HepG2 (cell line): ENCODE measurements at regions not wholly inside any gene's neighbourhood (a gene's known extent, or its start where the extent isn't known, plus 50 kb on each side); places are given as distances from the start of the nearest gene placed in this dataset.
A peak's percentile ranks its signal among the peaks of the same experiment; 100 is the strongest.

Source experiments
- ATAC-seq: fragments of 200-7000 bp; cut with Tn5 transposase; 3 replicates; pipeline ENCODE4 v1.9.1; 2020; ENCODE audit warnings: mild to moderate bottlenecking, moderate library complexity
- BruUV-seq: library from RNA; stranded (reverse); fragments of 400-500 nt; replicated peaks from 2 replicates; lab custom pipeline; 2021; lab: Mats Ljungman, UMichigan
- CTCF ChIA-PET: fragments of 300-600 bp; formaldehyde crosslinking; extraction: SDS; loops from one replicate; lab custom pipeline; 2021; ENCODE audit warnings: low total read pairs, inconsistent platforms, low intra/inter-chr PET ratio; lab: Yijun Ruan, JAX
- POLR2A ChIA-PET: fragments of 350-600 bp; sonication (Branson Sonifier 250); formaldehyde crosslinking; loops from one replicate; lab custom pipeline; 2020; ENCODE audit warnings: antibody characterized with exemption, inconsistent platforms; lab: Yijun Ruan, JAX
- DNase-seq: peaks from one replicate; pipeline ENCODE4 v3.0.0-alpha.2; 2015; ENCODE audit warnings: low spot score
- FAIRE-seq: peaks from 3 replicates; lab custom pipeline; 2011; peaks lifted over from hg19 to GRCh38; lab: Jason Lieb, UNC
- H2AFZ ChIP-seq: one replicate; pipeline ENCODE4 v1.6.1; 2011; ENCODE audit warnings: low read length, inconsistent platforms
- H3K27ac ChIP-seq: fragments of 300-600 bp; 3 replicates; pipeline ENCODE4 v1.8.0; 2011; ENCODE audit warnings: mixed run types, mild to moderate bottlenecking, mixed read lengths, low read length, inconsistent platforms; ENCODE audit not compliant: insufficient read depth; ENCODE audit errors: extremely low read length
- H3K27me3 ChIP-seq, 2 experiments: fragments of 200-600 bp in 1 of 2; 2 replicates in 1 of 2; 3 replicates in 1 of 2; pipeline versions ENCODE4 v1.6.0 to v1.8.0; 2011; ENCODE audit warnings: low read length in 2 of 2, mild to moderate bottlenecking in 2 of 2, moderate library complexity in 2 of 2, inconsistent platforms in 1 of 2; ENCODE audit not compliant: insufficient read depth in 2 of 2, control insufficient read depth in 1 of 2
- H3K36me3 ChIP-seq, 2 experiments: fragments of 200-600 bp in 1 of 2; replicated peaks in 1 of 2; 2 replicates in 1 of 2; 3 replicates in 1 of 2; pipeline versions ENCODE4 v1.5.1 to v1.8.0; 2011; ENCODE audit warnings: low read length in 2 of 2, inconsistent platforms in 1 of 2; ENCODE audit not compliant: insufficient read depth in 2 of 2, control insufficient read depth in 1 of 2
- H3K4me1 ChIP-seq: 2 replicates; pipeline ENCODE4 v1.5.1; 2012; ENCODE audit warnings: low read length, inconsistent platforms; ENCODE audit not compliant: insufficient read depth
- H3K4me2 ChIP-seq: 2 replicates; pipeline ENCODE4 v1.6.0; 2011; ENCODE audit warnings: low read depth, low read length, inconsistent platforms
- H3K4me3 ChIP-seq, 3 experiments: fragments of 200-600 bp in 1 of 3; sonication (generic), shearing (Covaris generic) in 1 of 3; replicated peaks in 1 of 3; 2 replicates each; pipeline ENCODE4 v1.5.1; 2011 to 2016; ENCODE audit warnings: low read length in 3 of 3, inconsistent platforms in 2 of 3, low read depth in 2 of 3, mild to moderate bottlenecking in 2 of 3, control low read depth in 1 of 3, mixed read lengths in 1 of 3; ENCODE audit not compliant: insufficient read depth in 1 of 3
- H3K79me2 ChIP-seq: one replicate; pipeline ENCODE4 v1.6.1; 2011; ENCODE audit warnings: low read length, inconsistent platforms; ENCODE audit not compliant: insufficient read depth
- H3K9ac ChIP-seq: 2 replicates; pipeline ENCODE4 v1.6.0; 2011; ENCODE audit warnings: mild to moderate bottlenecking, low read depth, low read length, inconsistent platforms; ENCODE audit not compliant: insufficient read depth
- H3K9me3 ChIP-seq: 2 replicates; pipeline ENCODE4 v1.5.1; 2012; ENCODE audit warnings: mild to moderate bottlenecking, low read length
- H4K20me1 ChIP-seq: 2 replicates; pipeline ENCODE4 v1.6.0; 2011; ENCODE audit warnings: inconsistent platforms, mild to moderate bottlenecking, low read length, moderate library complexity; ENCODE audit not compliant: insufficient read depth
- CCAR2 ChIP-seq: fragments of 200-400 bp; formaldehyde crosslinking; optimal IDR thresholded peaks from 2 replicates; pipeline ENCODE3; 2018; ENCODE audit warnings: low read depth, mild to moderate bottlenecking, low read length, moderate library complexity
- FIP1L1 ChIP-seq: fragments of 200-400 bp; formaldehyde crosslinking; IDR thresholded peaks from 2 replicates; pipeline ENCODE4 v1.6.1; 2018; ENCODE audit warnings: low read depth, mild to moderate bottlenecking, low read length, moderate library complexity, borderline replicate concordance; ENCODE audit not compliant: insufficient read depth
- MAFF ChIP-seq: IDR thresholded peaks from 2 replicates; pipeline ENCODE4 v1.6.1; 2011; ENCODE audit warnings: low read depth, low read length, improper control_type of control experiment
- MAFK ChIP-seq, 2 experiments: IDR thresholded peaks in 1 of 2; conservative IDR thresholded peaks in 1 of 2; 2 replicates each; pipeline ENCODE4 v1.6.1; 2011; ENCODE audit warnings: improper control_type of control experiment in 2 of 2, low read length in 2 of 2
- MATR3 ChIP-seq: sonication (generic); formaldehyde crosslinking; IDR thresholded peaks from 2 replicates; pipeline ENCODE4 v1.4.0; 2020; ENCODE audit warnings: missing genetic modification reagents
- NFIB ChIP-seq: sonication (generic); formaldehyde crosslinking; IDR thresholded peaks from 2 replicates; pipeline ENCODE4 v1.9.0; 2021; ENCODE audit warnings: missing genetic modification reagents, mild to moderate bottlenecking, borderline replicate concordance
- TOE1 ChIP-seq: sonication (generic); formaldehyde crosslinking; IDR thresholded peaks from 2 replicates; pipeline ENCODE4 v1.4.0; 2020; ENCODE audit warnings: mild to moderate bottlenecking, missing genetic modification reagents
- YEATS4 ChIP-seq: sonication (generic); formaldehyde crosslinking; IDR thresholded peaks from 2 replicates; pipeline ENCODE4 v1.4.0; 2020; ENCODE audit warnings: missing genetic modification reagents, borderline replicate concordance
- ZFP62 ChIP-seq: sonication (generic); formaldehyde crosslinking; IDR thresholded peaks from 2 replicates; pipeline ENCODE4 v1.4.0; 2020; ENCODE audit warnings: missing genetic modification reagents
- ZNF12 ChIP-seq: sonication (generic); formaldehyde crosslinking; IDR thresholded peaks from 2 replicates; pipeline ENCODE4 v1.5.0; 2020; ENCODE audit warnings: missing genetic modification reagents
- ZNF143 ChIP-seq: sonication (generic); formaldehyde crosslinking; IDR thresholded peaks from 2 replicates; pipeline ENCODE4 v1.4.0; 2020; ENCODE audit warnings: missing genetic modification reagents
- ZNF460 ChIP-seq: sonication (generic); formaldehyde crosslinking; IDR thresholded peaks from 2 replicates; pipeline ENCODE4 v1.5.1; 2020; ENCODE audit warnings: missing genetic modification reagents, mild to moderate bottlenecking, borderline replicate concordance
- ZNF589 ChIP-seq: sonication (generic); formaldehyde crosslinking; conservative IDR thresholded peaks from 2 replicates; pipeline ENCODE4 v1.8.0; 2022; ENCODE audit warnings: mild to moderate bottlenecking, moderate library complexity, missing genetic modification reagents
- WGBS: methylation state at CpG from one replicate; pipeline ENCODE4 v1.1.6; 2017; ENCODE audit warnings: low lambda C conversion rate; 5-methylcytosine and 5-hydroxymethylcytosine counted together
- in situ Hi-C: cut with HindIII; loops from 2 replicates; pipeline ENCODE4 v1.10.0; 2017; ENCODE audit warnings: low pct_unique_long_range_greater_than_20kb; ENCODE audit not compliant: extremely low pct_ligation_motif_present
- intact Hi-C: fragments of 100-400 bp; cut with micrococcal nuclease; formaldehyde crosslinking; loops from one replicate; pipeline ENCODE4 v1.10.0; 2022; ENCODE audit not compliant: unreplicated experiment
- TF ChIP-seq, protein P1 (sequence below): sonication (generic); formaldehyde crosslinking; IDR thresholded peaks from 2 replicates; pipeline ENCODE4 v1.4.0; 2020; ENCODE audit warnings: missing genetic modification reagents, borderline replicate concordance

DNA sequence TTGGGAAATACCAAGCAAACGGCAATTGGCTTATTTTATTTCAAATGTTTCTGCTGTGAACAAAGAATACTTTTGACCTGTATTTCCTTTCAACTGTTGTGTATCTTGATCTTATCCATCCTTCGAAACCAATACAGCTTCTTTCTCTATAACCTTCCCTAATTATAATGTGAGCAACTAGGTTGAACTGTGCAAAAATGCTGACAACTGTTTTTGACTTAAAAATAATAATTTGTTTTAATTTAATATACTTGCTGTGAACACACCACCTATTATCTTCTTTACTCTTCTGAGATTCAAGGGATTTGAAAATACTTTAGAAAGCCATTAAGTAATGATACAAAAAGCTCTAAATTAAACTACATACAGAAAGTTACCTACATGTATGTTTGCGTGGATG is 682.5 kb upstream of the CCDC179 start:
- H3K9me3 ChIP-seq: no peaks in the 10 kb centered on the region
- H4K20me1 ChIP-seq: no peaks in the 10 kb centered on the region
- H3K4me2 ChIP-seq: no peak overlapping the region
- in situ Hi-C loops (loop anchor here (25.0 kb wide), 1 partner anchor 844 kb away; no protein-coding TSS in a partner anchor), intact Hi-C loops (loop anchor here (10.0 kb wide), 1 partner anchor 668 kb away; no protein-coding TSS in a partner anchor)
- 17% methylated on average over 3 of the region's 3 CpGs for WGBS
- DNase-seq (no peak), FAIRE-seq (no peak), ATAC-seq (no peak)
- ChIA-PET POLR2A (no interaction called here), CTCF (no interaction called here)
- H3K27ac ChIP-seq: no peak overlapping the region
- TF ChIP-seq YEATS4 (CRISPR knock-in tag): no peak
- peak; percentile 12; the same call in 1 of the 2 replicates for TF ChIP-seq MAFF
- no peak for TF ChIP-seq MATR3 (CRISPR knock-in tag)
- peak; percentile 21 to 57; a peak in 1 of 4 replicates for TF ChIP-seq MAFK (conservative IDR thresholded peaks at IDR 0.05 in 1 of 2, IDR thresholded peaks at IDR 0.05 in 1 of 2; ENCODE audit: low read length in 2 of 2)
- no peak for TF ChIP-seq ZFP62 (CRISPR knock-in tag)
- H3K4me1 ChIP-seq: no peaks in the 10 kb centered on the region
- no TSS peak for BruUV-seq
- no peak overlapping the region for H3K4me3 ChIP-seq
- H3K27me3 ChIP-seq: no peaks in the 10 kb centered on the region
- H3K9ac ChIP-seq: no peak overlapping the region
- H2AFZ ChIP-seq: no peak overlapping the region
- no peaks in the 10 kb centered on the region for H3K79me2 ChIP-seq
- H3K36me3 ChIP-seq: no peaks in the 10 kb centered on the region

DNA sequence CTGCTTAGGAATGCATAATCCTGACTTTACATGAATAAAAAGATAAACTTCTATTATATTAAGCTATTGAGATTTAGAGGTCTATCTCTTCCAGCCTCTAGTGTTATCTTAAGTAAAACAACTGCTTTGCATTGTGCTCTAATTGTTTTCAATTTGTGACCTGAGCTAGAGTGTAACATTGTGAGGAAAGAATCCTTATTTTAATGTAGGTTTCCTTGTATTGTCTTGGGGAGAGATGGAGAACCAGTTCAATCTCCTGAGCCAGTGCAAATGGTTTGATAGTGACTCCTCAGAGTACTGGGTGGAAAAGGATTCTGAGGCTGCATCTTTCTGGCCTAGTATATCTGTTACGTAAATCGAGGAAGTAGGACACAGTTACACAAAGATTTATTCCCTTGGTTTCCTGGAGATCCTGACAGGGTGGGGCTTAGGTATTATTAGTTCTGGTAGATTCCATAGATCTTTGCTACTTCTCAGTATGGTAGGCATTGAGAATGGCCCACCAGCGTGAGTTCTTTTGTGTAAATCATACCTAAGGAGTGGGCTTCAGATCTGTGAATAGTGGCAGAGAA is 683.5 kb upstream of the CCDC179 start:
- no peak overlapping the region for H2AFZ ChIP-seq
- no peak for FAIRE-seq
- no peak for ATAC-seq
- no peak overlapping the region for H3K9ac ChIP-seq
- H3K79me2 ChIP-seq: no peaks in the 10 kb centered on the region
- DNase-seq: no peak
- no peaks in the 10 kb centered on the region for H4K20me1 ChIP-seq
- POLR2A ChIA-PET: no interaction called here
- 31% methylated on average over 3 of the region's 3 CpGs for WGBS
- no peaks in the 10 kb centered on the region for H3K4me1 ChIP-seq
- in situ Hi-C loops: loop anchor here (25.0 kb wide), 1 partner anchor 844 kb away; no protein-coding TSS in a partner anchor
- H3K27me3 ChIP-seq: no peaks in the 10 kb centered on the region
- no TSS peak for BruUV-seq
- CTCF ChIA-PET: no interaction called here
- H3K27ac ChIP-seq: no peak overlapping the region
- no peak overlapping the region for H3K4me2 ChIP-seq
- no peaks in the 10 kb centered on the region for H3K9me3 ChIP-seq
- H3K36me3 ChIP-seq: no peaks in the 10 kb centered on the region
- no peak overlapping the region for H3K4me3 ChIP-seq
- intact Hi-C loops: loop anchor here (10.0 kb wide), 1 partner anchor 669 kb away; no protein-coding TSS in a partner anchor
- TF ChIP-seq, protein P1, sequence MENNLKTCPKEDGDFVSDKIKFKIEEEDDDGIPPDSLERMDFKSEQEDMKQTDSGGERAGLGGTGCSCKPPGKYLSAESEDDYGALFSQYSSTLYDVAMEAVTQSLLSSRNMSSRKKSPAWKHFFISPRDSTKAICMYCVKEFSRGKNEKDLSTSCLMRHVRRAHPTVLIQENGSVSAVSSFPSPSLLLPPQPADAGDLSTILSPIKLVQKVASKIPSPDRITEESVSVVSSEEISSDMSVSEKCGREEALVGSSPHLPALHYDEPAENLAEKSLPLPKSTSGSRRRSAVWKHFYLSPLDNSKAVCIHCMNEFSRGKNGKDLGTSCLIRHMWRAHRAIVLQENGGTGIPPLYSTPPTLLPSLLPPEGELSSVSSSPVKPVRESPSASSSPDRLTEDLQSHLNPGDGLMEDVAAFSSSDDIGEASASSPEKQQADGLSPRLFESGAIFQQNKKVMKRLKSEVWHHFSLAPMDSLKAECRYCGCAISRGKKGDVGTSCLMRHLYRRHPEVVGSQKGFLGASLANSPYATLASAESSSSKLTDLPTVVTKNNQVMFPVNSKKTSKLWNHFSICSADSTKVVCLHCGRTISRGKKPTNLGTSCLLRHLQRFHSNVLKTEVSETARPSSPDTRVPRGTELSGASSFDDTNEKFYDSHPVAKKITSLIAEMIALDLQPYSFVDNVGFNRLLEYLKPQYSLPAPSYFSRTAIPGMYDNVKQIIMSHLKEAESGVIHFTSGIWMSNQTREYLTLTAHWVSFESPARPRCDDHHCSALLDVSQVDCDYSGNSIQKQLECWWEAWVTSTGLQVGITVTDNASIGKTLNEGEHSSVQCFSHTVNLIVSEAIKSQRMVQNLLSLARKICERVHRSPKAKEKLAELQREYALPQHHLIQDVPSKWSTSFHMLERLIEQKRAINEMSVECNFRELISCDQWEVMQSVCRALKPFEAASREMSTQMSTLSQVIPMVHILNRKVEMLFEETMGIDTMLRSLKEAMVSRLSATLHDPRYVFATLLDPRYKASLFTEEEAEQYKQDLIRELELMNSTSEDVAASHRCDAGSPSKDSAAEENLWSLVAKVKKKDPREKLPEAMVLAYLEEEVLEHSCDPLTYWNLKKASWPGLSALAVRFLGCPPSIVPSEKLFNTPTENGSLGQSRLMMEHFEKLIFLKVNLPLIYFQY: no peak
- TF ChIP-seq ZNF589: no peak
- TF ChIP-seq ZNF12 (CRISPR knock-in tag): no peak
- TF ChIP-seq ZNF460 (CRISPR knock-in tag): no peak
- no peak for TF ChIP-seq NFIB (CRISPR knock-in tag)
- no peak for TF ChIP-seq CCAR2
- TF ChIP-seq ZNF143 (CRISPR knock-in tag): no peak
- no peak for TF ChIP-seq FIP1L1
- TF ChIP-seq TOE1 (CRISPR knock-in tag): no peak
